ENCODE measurements at regions not wholly inside any gene's neighbourhood (a gene's known extent, or its start where the extent isn't known, plus 50 kb on each side); places are given as distances from the start of the nearest gene placed in this dataset.

DNA sequence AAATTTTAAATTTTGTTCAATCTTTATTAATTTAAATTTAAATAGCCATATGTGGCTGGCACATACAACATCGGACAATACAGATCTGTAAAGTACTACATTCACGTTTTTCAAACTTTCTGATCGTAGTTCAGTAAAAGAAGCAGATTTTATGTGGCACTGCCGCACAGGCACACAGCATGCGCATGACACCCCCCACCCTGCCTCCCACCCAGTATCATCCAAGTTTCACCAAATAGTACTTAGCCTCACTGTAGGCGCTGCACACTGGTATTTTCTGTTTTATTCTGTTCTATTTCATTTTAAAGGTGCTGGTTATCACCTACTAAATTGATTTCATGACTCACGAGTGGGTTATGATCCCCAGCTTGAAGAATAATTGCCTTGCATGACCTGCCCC, 159.9 kb downstream of the HIPK3 start:
- no peaks in the 10 kb centered on the region for H3K9me3 ChIP-seq (ENCODE audit: insufficient read depth, low read length)
- H3K27ac ChIP-seq (ENCODE audit: low read depth, low read length) = no peak overlapping the region
- H3K36me3 ChIP-seq (ENCODE audit: low read length) = no peaks in the 10 kb centered on the region
- TF ChIP-seq, protein P1, sequence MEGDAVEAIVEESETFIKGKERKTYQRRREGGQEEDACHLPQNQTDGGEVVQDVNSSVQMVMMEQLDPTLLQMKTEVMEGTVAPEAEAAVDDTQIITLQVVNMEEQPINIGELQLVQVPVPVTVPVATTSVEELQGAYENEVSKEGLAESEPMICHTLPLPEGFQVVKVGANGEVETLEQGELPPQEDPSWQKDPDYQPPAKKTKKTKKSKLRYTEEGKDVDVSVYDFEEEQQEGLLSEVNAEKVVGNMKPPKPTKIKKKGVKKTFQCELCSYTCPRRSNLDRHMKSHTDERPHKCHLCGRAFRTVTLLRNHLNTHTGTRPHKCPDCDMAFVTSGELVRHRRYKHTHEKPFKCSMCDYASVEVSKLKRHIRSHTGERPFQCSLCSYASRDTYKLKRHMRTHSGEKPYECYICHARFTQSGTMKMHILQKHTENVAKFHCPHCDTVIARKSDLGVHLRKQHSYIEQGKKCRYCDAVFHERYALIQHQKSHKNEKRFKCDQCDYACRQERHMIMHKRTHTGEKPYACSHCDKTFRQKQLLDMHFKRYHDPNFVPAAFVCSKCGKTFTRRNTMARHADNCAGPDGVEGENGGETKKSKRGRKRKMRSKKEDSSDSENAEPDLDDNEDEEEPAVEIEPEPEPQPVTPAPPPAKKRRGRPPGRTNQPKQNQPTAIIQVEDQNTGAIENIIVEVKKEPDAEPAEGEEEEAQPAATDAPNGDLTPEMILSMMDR (IDR thresholded peaks at IDR 0.05; ENCODE audit: insufficient read depth, low read length, poor library complexity, severe bottlenecking) = no peak
- no peak for TF ChIP-seq EZH2phosphoT487 (conservative IDR thresholded peaks at IDR 0.05; ENCODE audit: low read length)
- H2AFZ ChIP-seq (ENCODE audit: low read depth, low read length, severe bottlenecking) = no peak overlapping the region
- no peak overlapping the region for H3K4me3 ChIP-seq (ENCODE audit: insufficient read depth, low read length, poor library complexity, severe bottlenecking)
- no peak overlapping the region for H3K4me2 ChIP-seq (ENCODE audit: low read depth, low read length, poor library complexity, severe bottlenecking)
- H3F3A ChIP-seq (ENCODE audit: insufficient read depth) = no peaks in the 10 kb centered on the region
- H3K27me3 ChIP-seq (ENCODE audit: low read length) = no peaks in the 10 kb centered on the region
- H3K9ac ChIP-seq (ENCODE audit: low read length) = no peak overlapping the region
- H3K79me2 ChIP-seq (ENCODE audit: insufficient read depth, low read length) = no peaks in the 10 kb centered on the region
- H3K9me2 ChIP-seq (replicated peaks; ENCODE audit: insufficient read depth, low read length) = no peaks in the 10 kb centered on the region
- no peaks in the 10 kb centered on the region for H4K20me1 ChIP-seq (ENCODE audit: low read depth, low read length)

DNA sequence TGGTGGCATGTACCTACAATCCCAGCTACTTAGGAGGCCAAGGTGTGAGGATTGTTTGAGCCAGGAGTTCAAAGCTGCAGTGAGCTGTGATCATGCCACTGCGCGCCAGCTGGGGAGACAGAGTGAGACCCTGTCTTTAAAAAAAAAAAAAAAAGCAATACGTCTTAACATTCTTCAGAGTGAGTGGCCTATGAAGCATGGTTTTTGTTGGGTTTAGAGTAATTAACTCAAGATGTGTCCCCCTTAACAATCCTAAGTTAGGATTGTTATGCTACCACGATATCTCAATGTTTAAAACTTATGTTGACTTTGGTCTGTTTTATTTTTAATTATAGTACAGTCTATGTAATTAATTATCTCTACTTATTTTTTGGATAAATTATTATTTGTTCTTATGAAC, 156.1 kb downstream of the HIPK3 start:
- Histone ChIP-seq H3F3A (ENCODE audit: insufficient read depth) (no peaks in the 10 kb centered on the region), H3K4me2 (ENCODE audit: low read depth, low read length, poor library complexity, severe bottlenecking) (no peak overlapping the region), H4K20me1 (ENCODE audit: low read depth, low read length) (no peaks in the 10 kb centered on the region), H3K27me3 (ENCODE audit: low read length) (no peaks in the 10 kb centered on the region), H3K9ac (ENCODE audit: low read length) (no peak overlapping the region), H3K36me3 (ENCODE audit: low read length) (no peaks in the 10 kb centered on the region), H3K79me2 (ENCODE audit: insufficient read depth, low read length) (no peaks in the 10 kb centered on the region), H3K9me2 (replicated peaks; ENCODE audit: insufficient read depth, low read length) (no peaks in the 10 kb centered on the region), H2AFZ (ENCODE audit: low read depth, low read length, severe bottlenecking) (no peak overlapping the region), H3K4me3 (ENCODE audit: insufficient read depth, low read length, poor library complexity, severe bottlenecking) (no peak overlapping the region), H3K9me3 (ENCODE audit: insufficient read depth, low read length) (no peaks in the 10 kb centered on the region), H3K27ac (ENCODE audit: low read depth, low read length) (no peak overlapping the region)
- TF ChIP-seq EZH2phosphoT487 (conservative IDR thresholded peaks at IDR 0.05; ENCODE audit: low read length) = no peak
- TF ChIP-seq, protein P1 (IDR thresholded peaks at IDR 0.05; ENCODE audit: insufficient read depth, low read length, poor library complexity, severe bottlenecking) = no peak

- Histone ChIP-seq H3K79me2 (ENCODE audit: insufficient read depth, low read length) (no peaks in the 10 kb centered on the region), H3K9me3 (ENCODE audit: insufficient read depth, low read length) (no peaks in the 10 kb centered on the region), H3K4me3 (ENCODE audit: insufficient read depth, low read length, poor library complexity, severe bottlenecking) (no peak overlapping the region), H3K27me3 (ENCODE audit: low read length) (no peaks in the 10 kb centered on the region), H3K9me2 (replicated peaks; ENCODE audit: insufficient read depth, low read length) (no peaks in the 10 kb centered on the region), H3F3A (ENCODE audit: insufficient read depth) (no peaks in the 10 kb centered on the region), H3K9ac (ENCODE audit: low read length) (no peak overlapping the region), H4K20me1 (ENCODE audit: low read depth, low read length) (no peaks in the 10 kb centered on the region), H3K27ac (ENCODE audit: low read depth, low read length) (no peak overlapping the region), H3K36me3 (ENCODE audit: low read length) (no peaks in the 10 kb centered on the region), H3K4me2 (ENCODE audit: low read depth, low read length, poor library complexity, severe bottlenecking) (no peak overlapping the region), H2AFZ (ENCODE audit: low read depth, low read length, severe bottlenecking) (no peak overlapping the region)
- TF ChIP-seq EZH2phosphoT487 (conservative IDR thresholded peaks at IDR 0.05; ENCODE audit: low read length) = no peak
- TF ChIP-seq, protein P1 (IDR thresholded peaks at IDR 0.05; ENCODE audit: insufficient read depth, low read length, poor library complexity, severe bottlenecking) = no peak
These were observed 155.1 kb downstream of the HIPK3 start for GRCh38 chr11:33412241-33412640.
